HCT116 (cell line): ENCODE measurements at regions not wholly inside any gene's neighbourhood (a gene's known extent, or its start where the extent isn't known, plus 50 kb on each side); places are given as distances from the start of the nearest gene placed in this dataset. TPM values are rescaled to one million over a fixed set of nuclear protein-coding genes. Genes with fewer than 3 reads are reported as not detected.

Experiments
- ATAC-seq: fragments of 200-7000 bp; cut with Tn5 transposase; 2 replicates; pipeline ENCODE4 v1.9.1; 2020; ENCODE audit warnings: mild to moderate bottlenecking, moderate library complexity
- BruUV-seq: library from RNA; stranded (reverse); fragments of 400-500 nt; replicated peaks from 2 replicates; lab custom pipeline; 2021; lab: Mats Ljungman, UMichigan
- CTCF ChIA-PET: fragments of 300-600 bp; sonication (Branson Sonifier 250); formaldehyde crosslinking; loops from one replicate; lab custom pipeline; 2021; ENCODE audit warnings: antibody characterized with exemption; lab: Charles Lee
- POLR2A ChIA-PET: fragments of 300-600, 350-600 bp; sonication (Branson Sonifier 250); formaldehyde crosslinking; loops from one replicate; lab custom pipeline; 2021; ENCODE audit warnings: antibody characterized with exemption; lab: Charles Lee
- RAD21 ChIA-PET, 2 experiments: fragments of 300-600 bp; sonication (Branson Sonifier 250); formaldehyde crosslinking; loops; one replicate each; lab custom pipeline; 2023; ENCODE audit warnings: low total read pairs in 2 of 2; ENCODE audit not compliant: uncharacterized antibody in 2 of 2, unreplicated experiment in 2 of 2, low non-redundant PET in 1 of 2; lab: Charles Lee
- DNase-seq: peaks from one replicate; pipeline ENCODE4 v3.0.0-alpha.2; 2010; ENCODE audit warnings: low read depth, low spot score
- H2AFZ ChIP-seq: fragments of 200-600 bp; shearing (Covaris generic), sonication (generic); 2 replicates; pipeline ENCODE4 v1.6.1; 2017; ENCODE audit warnings: low read depth, mixed run types, mixed read lengths, antibody characterized with exemption, low read length; ENCODE audit not compliant: poor library complexity, severe bottlenecking
- H3K27ac ChIP-seq: 2 replicates; pipeline ENCODE4 v1.5.1; 2012; ENCODE audit warnings: low read depth, low read length
- H3K27me3 ChIP-seq: fragments of 200-600 bp; sonication (generic); 2 replicates; pipeline ENCODE4 v1.6.1; 2016; ENCODE audit warnings: mixed run types, low read length, mixed read lengths; ENCODE audit not compliant: insufficient read depth
- H3K36me3 ChIP-seq, 2 experiments: fragments of 200-500 bp in 1 of 2; fragments of 200-600 bp in 1 of 2; sonication (Bioruptor generic) in 1 of 2; sonication (generic) in 1 of 2; 2 replicates each; pipeline versions ENCODE4 v1.5.1 to v1.6.1; 2014 to 2016; ENCODE audit warnings: low read length in 2 of 2, inconsistent platforms in 1 of 2, mixed read lengths in 1 of 2, mixed run types in 1 of 2; ENCODE audit not compliant: insufficient read depth in 2 of 2, control insufficient read depth in 1 of 2
- H3K4me1 ChIP-seq, 2 experiments: fragments of 200-600 bp in 1 of 2; sonication (generic) in 1 of 2; 2 replicates each; pipeline versions ENCODE4 v1.5.1 to v1.6.1; 2012 to 2017; ENCODE audit warnings: low read length in 2 of 2, inconsistent platforms in 1 of 2, mild to moderate bottlenecking in 1 of 2, mixed read lengths in 1 of 2, mixed run types in 1 of 2, moderate library complexity in 1 of 2; ENCODE audit not compliant: insufficient read depth in 2 of 2, control insufficient read depth in 1 of 2
- H3K4me2 ChIP-seq: fragments of 200-600 bp; sonication (generic); 2 replicates; pipeline ENCODE4 v1.6.1; 2017; ENCODE audit warnings: mixed run types, low read length, mixed read lengths
- H3K4me3 ChIP-seq, 2 experiments: fragments of 200-600 bp in 1 of 2; sonication (generic) in 1 of 2; replicated peaks in 1 of 2; 2 replicates each; pipeline ENCODE4 v1.5.1; 2011 to 2016; ENCODE audit warnings: low read length in 2 of 2, control low read depth in 1 of 2, low read depth in 1 of 2, mild to moderate bottlenecking in 1 of 2, mixed read lengths in 1 of 2, mixed run types in 1 of 2
- H3K79me2 ChIP-seq: fragments of 200-600 bp; sonication (generic); 2 replicates; pipeline ENCODE4 v1.6.1; 2017; ENCODE audit warnings: mild to moderate bottlenecking, mixed run types, low read length, moderate library complexity, mixed read lengths; ENCODE audit not compliant: insufficient read depth
- H3K9ac ChIP-seq: fragments of 200-600 bp; sonication (generic); 2 replicates; pipeline ENCODE4 v1.6.1; 2016; ENCODE audit warnings: low read length, mixed read lengths
- H3K9me2 ChIP-seq: fragments of 200-600 bp; sonication (generic), shearing (Covaris generic); 2 replicates; pipeline ENCODE4 v1.6.1; 2017; ENCODE audit warnings: mixed run types, mild to moderate bottlenecking, moderate library complexity; ENCODE audit not compliant: insufficient read depth
- H3K9me3 ChIP-seq, 2 experiments: fragments of 200-500 bp in 1 of 2; fragments of 200-600 bp in 1 of 2; sonication (Bioruptor generic) in 1 of 2; sonication (generic) in 1 of 2; 2 replicates each; pipeline ENCODE4 v1.6.1; 2014 to 2017; ENCODE audit warnings: low read length in 2 of 2, mixed read lengths in 2 of 2, inconsistent platforms in 1 of 2, low read depth in 1 of 2, mild to moderate bottlenecking in 1 of 2, mixed run types in 1 of 2, moderate library complexity in 1 of 2; ENCODE audit not compliant: control insufficient read depth in 1 of 2, insufficient read depth in 1 of 2
- H4K20me1 ChIP-seq: fragments of 200-600 bp; sonication (generic), shearing (Covaris generic); 2 replicates; pipeline ENCODE4 v1.6.1; 2017; ENCODE audit warnings: mixed run types, mild to moderate bottlenecking, moderate library complexity; ENCODE audit not compliant: insufficient read depth
- CBX3 ChIP-seq: IDR thresholded peaks from 2 replicates; pipeline ENCODE4 v1.6.1; 2012; ENCODE audit warnings: low read depth
- EGR1 ChIP-seq: IDR thresholded peaks from 2 replicates; pipeline ENCODE4 v1.6.1; 2012; ENCODE audit warnings: low read depth
- ELF1 ChIP-seq: IDR thresholded peaks from 2 replicates; pipeline ENCODE4 v1.6.1; 2012; ENCODE audit warnings: low read depth, borderline replicate concordance
- EZH2 ChIP-seq: fragments of 200-600 bp; sonication (generic); IDR thresholded peaks from 2 replicates; pipeline ENCODE4 v1.6.1; 2017; ENCODE audit warnings: antibody characterized with exemption, mixed run types
- FOSL1 ChIP-seq: IDR thresholded peaks from 2 replicates; pipeline ENCODE4 v1.6.1; 2012; ENCODE audit warnings: low read depth
- JUND ChIP-seq: IDR thresholded peaks from 2 replicates; pipeline ENCODE4 v1.6.1; 2012
- MAX ChIP-seq: IDR thresholded peaks from 2 replicates; pipeline ENCODE4 v1.6.1; 2012
- POLR2A ChIP-seq: IDR thresholded peaks from 2 replicates; pipeline ENCODE4 v1.7.0; 2011; ENCODE audit warnings: borderline replicate concordance; ENCODE audit not compliant: insufficient read depth, insufficient read length; ENCODE audit errors: extremely low read depth
- POLR2AphosphoS5 ChIP-seq: IDR thresholded peaks from 2 replicates; pipeline ENCODE4 v1.6.1; 2011; ENCODE audit warnings: mild to moderate bottlenecking, low read depth, low read length, moderate library complexity
- RAD21 ChIP-seq: IDR thresholded peaks from 2 replicates; pipeline ENCODE4 v1.6.1; 2012; ENCODE audit warnings: low read depth, mild to moderate bottlenecking
- SIN3A ChIP-seq: IDR thresholded peaks from 2 replicates; pipeline ENCODE4 v1.6.1; 2012; ENCODE audit warnings: low read depth
- SP1 ChIP-seq: IDR thresholded peaks from 2 replicates; pipeline ENCODE4 v1.6.1; 2012; ENCODE audit warnings: low read depth
- SRF ChIP-seq: IDR thresholded peaks from 2 replicates; pipeline ENCODE4 v1.6.1; 2012; ENCODE audit warnings: low read depth
- YY1 ChIP-seq: IDR thresholded peaks from 2 replicates; pipeline ENCODE4 v1.6.1; 2011; ENCODE audit warnings: low read length, low read depth, moderate library complexity, mild to moderate bottlenecking; ENCODE audit not compliant: insufficient replicate concordance; ENCODE audit errors: extremely low read depth
- ZFX ChIP-seq: fragments of 450-650 bp; IDR thresholded peaks from 2 replicates; pipeline ENCODE4 v1.6.1; 2017
- intact Hi-C: fragments of 100-400 bp; cut with micrococcal nuclease; formaldehyde crosslinking; loops from 2 replicates; pipeline ENCODE4 v1.10.0; 2022
- microRNA-seq: library from miRNA; unstranded; fragments of <30 nt; microRNA quantifications from one replicate; pipeline ENCODE4, GENCODE V29; 2016; ENCODE audit warnings: borderline number of aligned reads

DNA sequence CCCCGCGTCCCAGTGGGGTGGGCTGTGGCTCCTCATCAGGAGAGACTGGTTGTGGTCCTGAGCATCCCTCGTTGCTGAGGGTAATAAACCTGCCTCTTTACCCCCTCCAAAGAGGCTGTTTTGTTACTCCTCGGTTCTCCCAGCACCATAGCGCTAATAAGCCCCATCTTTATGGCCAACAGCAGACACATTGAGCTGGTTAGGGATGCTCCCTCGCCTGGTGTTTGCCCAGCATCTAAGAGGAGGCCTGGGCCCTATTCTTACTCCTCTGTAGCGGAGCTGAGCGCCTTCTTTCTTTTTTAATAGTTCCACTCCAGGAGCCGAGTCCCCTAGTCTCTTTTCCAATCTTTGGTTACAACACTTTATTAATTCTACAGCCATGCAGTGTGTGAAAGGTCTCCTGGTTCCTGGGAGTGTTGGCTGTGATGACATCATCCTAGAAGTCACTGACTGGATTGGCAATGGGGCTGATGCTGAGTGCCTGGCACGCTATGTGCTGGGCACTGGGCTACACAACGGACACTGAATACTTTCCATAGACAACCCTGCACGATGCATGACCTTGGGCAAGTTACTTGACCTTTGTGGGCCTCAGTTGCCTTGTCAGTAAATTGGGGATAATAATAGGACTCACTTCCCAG lies 50.6 kb upstream of the CCDC167 start:
- no peak overlapping the region for H2AFZ ChIP-seq
- no peaks in the 10 kb centered on the region for H3K36me3 ChIP-seq
- no TSS peak for BruUV-seq
- intact Hi-C loops: no loop called here
- H3K9ac ChIP-seq: no peak overlapping the region
- no peaks in the 10 kb centered on the region for H3K27me3 ChIP-seq
- H3K27ac ChIP-seq: no peak overlapping the region
- H3K4me3 ChIP-seq: no peak overlapping the region
- ChIA-PET RAD21 (no interaction called here), POLR2A (no interaction called here), CTCF (no interaction called here)
- peaks cover 16 to 66% of the 10 kb centered on the region in 2 experiments for H3K4me1 ChIP-seq
- no peak for ATAC-seq
- TF ChIP-seq EZH2 (no peak), POLR2AphosphoS5 (no peak), MAX (no peak), ELF1 (no peak), ZFX (no peak), EGR1 (no peak), CBX3 (no peak), SRF (no peak), POLR2A (no peak), FOSL1 (no peak), JUND (no peak), YY1 (no peak)
- H3K79me2 ChIP-seq: no peaks in the 10 kb centered on the region
- no peaks in the 10 kb centered on the region for H3K9me2 ChIP-seq
- H4K20me1 ChIP-seq: no peaks in the 10 kb centered on the region
- H3K4me2 ChIP-seq: no peak overlapping the region
- DNase-seq: no peak
- no peaks in the 10 kb centered on the region for H3K9me3 ChIP-seq

DNA sequence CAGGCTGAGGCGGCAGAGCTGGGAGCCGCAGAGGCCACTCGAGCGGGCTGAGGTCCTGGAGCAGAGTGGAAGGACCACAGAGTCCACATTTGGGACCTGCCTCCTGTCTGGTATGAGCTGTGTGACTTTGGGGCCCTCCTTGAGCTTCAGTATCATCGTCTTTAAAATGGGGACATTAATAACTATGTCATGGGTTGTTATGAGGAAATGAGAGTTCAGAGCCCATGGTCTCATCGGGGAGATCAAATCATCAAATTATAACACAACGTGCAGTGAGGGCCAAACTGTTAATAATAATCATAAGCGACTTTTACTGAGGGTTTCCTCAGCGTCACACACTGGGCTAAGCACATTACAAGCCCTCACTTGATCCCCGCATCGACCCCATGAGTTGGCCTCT lies 49.9 kb upstream of the CCDC167 start:
- Histone ChIP-seq H3K4me2 (no peak overlapping the region), H3K4me1 (peaks cover 13 to 58% of the 10 kb centered on the region in 2 experiments), H3K27me3 (no peaks in the 10 kb centered on the region), H3K36me3 (no peaks in the 10 kb centered on the region), H3K9ac (no peak overlapping the region), H2AFZ (no peak overlapping the region), H3K9me2 (no peaks in the 10 kb centered on the region), H3K4me3 (no peak overlapping the region), H3K9me3 (no peaks in the 10 kb centered on the region), H3K79me2 (no peaks in the 10 kb centered on the region), H4K20me1 (no peaks in the 10 kb centered on the region), H3K27ac (no peak overlapping the region)
- ChIA-PET CTCF (no interaction called here), POLR2A (no interaction called here), RAD21 (no interaction called here)
- TF ChIP-seq SIN3A (no peak), RAD21 (no peak), YY1 (no peak), FOSL1 (no peak), SP1 (no peak), JUND (no peak)
- intact Hi-C loops: no loop called here
- BruUV-seq: no TSS peak
- ATAC-seq (no peak), DNase-seq (no peak)

Small RNA genes in the stretch of these regions (microRNA-seq; reads per million reads assigned to microRNA genes)
- gene MIR4462: not detected
